ENCODE measurements at regions not wholly inside any gene's neighbourhood (a gene's known extent, or its start where the extent isn't known, plus 50 kb on each side); places are given as distances from the start of the nearest gene placed in this dataset.

DNA sequence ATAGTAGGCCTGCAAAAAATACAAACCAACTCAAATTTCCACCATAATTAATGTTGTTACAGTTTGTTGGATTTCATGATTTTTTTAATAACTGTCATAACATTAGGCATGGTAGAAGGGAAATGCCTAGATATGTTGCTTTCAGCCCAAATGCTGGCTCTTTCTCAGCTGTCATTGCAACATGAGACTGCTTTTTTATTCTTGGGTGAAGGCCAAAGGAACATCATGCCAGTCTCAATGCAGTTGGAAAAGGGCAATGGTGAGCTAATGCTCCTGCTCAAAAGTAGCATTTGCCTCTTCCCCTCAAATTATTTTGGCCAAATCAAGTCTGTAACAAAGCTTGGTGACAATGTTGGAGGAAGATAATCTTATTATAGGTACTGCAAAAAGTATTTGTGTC is 877.7 kb upstream of the PRMT6 start:
- Histone ChIP-seq H2AFZ (ENCODE audit: low read length) (no peak overlapping the region), H3K4me2 (ENCODE audit: low read depth, low read length, poor library complexity, severe bottlenecking) (no peak overlapping the region), H4K20me1 (ENCODE audit: insufficient read depth, low read length, poor library complexity, severe bottlenecking) (no peaks in the 10 kb centered on the region), H3K4me3 (ENCODE audit: low read length, poor library complexity, severe bottlenecking) (no peak overlapping the region), H3K4me1 (ENCODE audit: insufficient read depth, low read length, poor library complexity, severe bottlenecking) (no peaks in the 10 kb centered on the region), H3F3A (ENCODE audit: low read depth) (no peaks in the 10 kb centered on the region), H3K9ac (ENCODE audit: low read depth, low read length, poor library complexity, severe bottlenecking) (no peak overlapping the region), H3K36me3 (ENCODE audit: insufficient read depth, low read length) (no peaks in the 10 kb centered on the region), H3K79me2 (ENCODE audit: insufficient read depth, low read length) (no peaks in the 10 kb centered on the region), H3K9me3 (ENCODE audit: insufficient read depth, low read depth, low read length) (no peaks in the 10 kb centered on the region), H3K27me3 (ENCODE audit: insufficient read depth, low read length, poor library complexity, severe bottlenecking) (no peaks in the 10 kb centered on the region), H3K9me2 (replicated peaks; ENCODE audit: low read depth, low read length) (no peaks in the 10 kb centered on the region)
- no peak for TF ChIP-seq EZH2phosphoT487 (IDR thresholded peaks at IDR 0.05; ENCODE audit: borderline replicate concordance)

DNA sequence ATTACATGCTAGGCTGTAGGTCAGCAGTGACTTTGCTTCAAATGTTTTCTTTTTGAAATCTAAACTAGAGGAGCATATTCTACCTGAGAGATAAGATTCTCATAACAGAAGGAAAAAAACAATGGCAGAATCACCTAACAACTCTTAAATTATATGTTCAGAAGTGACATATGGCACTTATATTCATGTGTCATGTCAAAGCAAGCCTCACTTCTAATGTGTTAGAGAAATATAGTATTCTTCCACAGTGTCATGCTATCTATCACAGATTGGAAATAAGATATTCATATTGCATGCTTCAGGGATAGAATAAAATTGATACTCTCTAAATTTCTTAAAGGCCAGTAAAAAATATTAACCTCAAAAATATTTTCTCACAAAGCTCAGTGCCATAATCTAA is 874.6 kb upstream of the PRMT6 start:
- H3K4me2 ChIP-seq (ENCODE audit: low read depth, low read length, poor library complexity, severe bottlenecking) = no peak overlapping the region
- H3K4me3 ChIP-seq (ENCODE audit: low read length, poor library complexity, severe bottlenecking) = no peak overlapping the region
- H3K9ac ChIP-seq (ENCODE audit: low read depth, low read length, poor library complexity, severe bottlenecking) = no peak overlapping the region
- TF ChIP-seq, protein P1, sequence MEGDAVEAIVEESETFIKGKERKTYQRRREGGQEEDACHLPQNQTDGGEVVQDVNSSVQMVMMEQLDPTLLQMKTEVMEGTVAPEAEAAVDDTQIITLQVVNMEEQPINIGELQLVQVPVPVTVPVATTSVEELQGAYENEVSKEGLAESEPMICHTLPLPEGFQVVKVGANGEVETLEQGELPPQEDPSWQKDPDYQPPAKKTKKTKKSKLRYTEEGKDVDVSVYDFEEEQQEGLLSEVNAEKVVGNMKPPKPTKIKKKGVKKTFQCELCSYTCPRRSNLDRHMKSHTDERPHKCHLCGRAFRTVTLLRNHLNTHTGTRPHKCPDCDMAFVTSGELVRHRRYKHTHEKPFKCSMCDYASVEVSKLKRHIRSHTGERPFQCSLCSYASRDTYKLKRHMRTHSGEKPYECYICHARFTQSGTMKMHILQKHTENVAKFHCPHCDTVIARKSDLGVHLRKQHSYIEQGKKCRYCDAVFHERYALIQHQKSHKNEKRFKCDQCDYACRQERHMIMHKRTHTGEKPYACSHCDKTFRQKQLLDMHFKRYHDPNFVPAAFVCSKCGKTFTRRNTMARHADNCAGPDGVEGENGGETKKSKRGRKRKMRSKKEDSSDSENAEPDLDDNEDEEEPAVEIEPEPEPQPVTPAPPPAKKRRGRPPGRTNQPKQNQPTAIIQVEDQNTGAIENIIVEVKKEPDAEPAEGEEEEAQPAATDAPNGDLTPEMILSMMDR (conservative IDR thresholded peaks at IDR 0.05; ENCODE audit: low read length) = no peak
- TF ChIP-seq EZH2phosphoT487 (IDR thresholded peaks at IDR 0.05; ENCODE audit: borderline replicate concordance) = no peak
- H4K20me1 ChIP-seq (ENCODE audit: insufficient read depth, low read length, poor library complexity, severe bottlenecking) = no peaks in the 10 kb centered on the region
- no peaks in the 10 kb centered on the region for H3K36me3 ChIP-seq (ENCODE audit: insufficient read depth, low read length)
- no peaks in the 10 kb centered on the region for H3K9me3 ChIP-seq (ENCODE audit: insufficient read depth, low read depth, low read length)
- H3F3A ChIP-seq (ENCODE audit: low read depth) = no peaks in the 10 kb centered on the region
- H2AFZ ChIP-seq (ENCODE audit: low read length) = no peak overlapping the region
- H3K4me1 ChIP-seq (ENCODE audit: insufficient read depth, low read length, poor library complexity, severe bottlenecking) = no peaks in the 10 kb centered on the region
- H3K79me2 ChIP-seq (ENCODE audit: insufficient read depth, low read length) = no peaks in the 10 kb centered on the region
- H3K9me2 ChIP-seq (replicated peaks; ENCODE audit: low read depth, low read length) = no peaks in the 10 kb centered on the region
- no peaks in the 10 kb centered on the region for H3K27me3 ChIP-seq (ENCODE audit: insufficient read depth, low read length, poor library complexity, severe bottlenecking)

- Histone ChIP-seq H3K9ac (ENCODE audit: low read depth, low read length, poor library complexity, severe bottlenecking) (no peak overlapping the region), H3K4me3 (ENCODE audit: low read length, poor library complexity, severe bottlenecking) (no peak overlapping the region), H3K79me2 (ENCODE audit: insufficient read depth, low read length) (no peaks in the 10 kb centered on the region), H3F3A (ENCODE audit: low read depth) (no peaks in the 10 kb centered on the region), H4K20me1 (ENCODE audit: insufficient read depth, low read length, poor library complexity, severe bottlenecking) (no peaks in the 10 kb centered on the region), H2AFZ (ENCODE audit: low read length) (no peak overlapping the region), H3K27me3 (ENCODE audit: insufficient read depth, low read length, poor library complexity, severe bottlenecking) (no peaks in the 10 kb centered on the region), H3K9me3 (ENCODE audit: insufficient read depth, low read depth, low read length) (no peaks in the 10 kb centered on the region), H3K36me3 (ENCODE audit: insufficient read depth, low read length) (no peaks in the 10 kb centered on the region), H3K4me1 (ENCODE audit: insufficient read depth, low read length, poor library complexity, severe bottlenecking) (no peaks in the 10 kb centered on the region), H3K9me2 (replicated peaks; ENCODE audit: low read depth, low read length) (no peaks in the 10 kb centered on the region), H3K4me2 (ENCODE audit: low read depth, low read length, poor library complexity, severe bottlenecking) (no peak overlapping the region)
- no peak for TF ChIP-seq EZH2phosphoT487 (IDR thresholded peaks at IDR 0.05; ENCODE audit: borderline replicate concordance)
- TF ChIP-seq, protein P1 (conservative IDR thresholded peaks at IDR 0.05; ENCODE audit: low read length) = no peak
These were observed 871.4 kb upstream of the PRMT6 start for GRCh38 chr1:106185089-106185488.

GRCh38 chr1:106189780-106190179 is 866.7 kb upstream of the PRMT6 start:
- Histone ChIP-seq H3K4me3 (ENCODE audit: low read length, poor library complexity, severe bottlenecking) (no peak overlapping the region), H3K9me3 (ENCODE audit: insufficient read depth, low read depth, low read length) (no peaks in the 10 kb centered on the region), H3K4me1 (ENCODE audit: insufficient read depth, low read length, poor library complexity, severe bottlenecking) (no peaks in the 10 kb centered on the region), H3K4me2 (ENCODE audit: low read depth, low read length, poor library complexity, severe bottlenecking) (no peak overlapping the region), H3K9ac (ENCODE audit: low read depth, low read length, poor library complexity, severe bottlenecking) (no peak overlapping the region), H3K27me3 (ENCODE audit: insufficient read depth, low read length, poor library complexity, severe bottlenecking) (no peaks in the 10 kb centered on the region), H2AFZ (ENCODE audit: low read length) (no peak overlapping the region), H3K79me2 (ENCODE audit: insufficient read depth, low read length) (no peaks in the 10 kb centered on the region), H3F3A (ENCODE audit: low read depth) (no peaks in the 10 kb centered on the region), H3K36me3 (ENCODE audit: insufficient read depth, low read length) (no peaks in the 10 kb centered on the region), H4K20me1 (ENCODE audit: insufficient read depth, low read length, poor library complexity, severe bottlenecking) (no peaks in the 10 kb centered on the region), H3K9me2 (replicated peaks; ENCODE audit: low read depth, low read length) (no peaks in the 10 kb centered on the region)
- TF ChIP-seq, protein P1 (conservative IDR thresholded peaks at IDR 0.05; ENCODE audit: low read length) = no peak
- no peak for TF ChIP-seq EZH2phosphoT487 (IDR thresholded peaks at IDR 0.05; ENCODE audit: borderline replicate concordance)
